Activated T-helper 9 cell treated with anti-CD3 and anti-CD28 coated beads, Interleukin-2, amount 50 U/mL, for 16 hours (primary cell): ENCODE measurements at regions not wholly inside any gene's neighbourhood (a gene's known extent, or its start where the extent isn't known, plus 50 kb on each side); places are given as distances from the start of the nearest gene placed in this dataset.

Experiments
- DNase-seq: peaks from one replicate; pipeline ENCODE4 v3.0.0-alpha.2; 2020; ENCODE audit warnings: low read depth

- DNase-seq = no peak
Measured at GRCh38 chr16:65201511-65201910, 79.6 kb upstream of the CDH11 start.

DNA sequence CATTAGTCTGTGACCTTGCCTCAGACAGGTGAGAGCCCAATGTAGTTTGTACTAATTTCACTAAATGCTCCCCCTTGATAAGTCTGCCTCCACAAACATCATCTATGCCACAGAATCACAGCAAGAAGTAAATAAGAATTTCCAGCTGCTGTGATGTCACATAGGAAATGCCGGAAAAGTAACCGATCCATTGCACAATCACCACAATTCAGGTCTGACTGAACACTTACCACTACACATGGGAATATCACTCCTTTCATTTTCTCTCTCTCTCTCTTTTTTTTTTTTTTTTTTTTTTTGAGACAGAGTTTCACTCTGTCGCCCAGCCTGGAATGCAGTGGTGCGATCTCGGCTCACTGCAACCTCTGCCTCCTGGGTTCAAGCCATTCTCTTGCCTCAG is 79.0 kb upstream of the CDH11 start:
- no peak for DNase-seq

GRCh38 chr16:65200156-65200773 is 78.4 kb upstream of the CDH11 start:
- no peak for DNase-seq

GRCh38 chr16:65196420-65197075 is 74.7 kb upstream of the CDH11 start:
- DNase-seq = no peak

- no peak for DNase-seq
Measured at GRCh38 chr16:65195998-65196397, 74.1 kb upstream of the CDH11 start.

DNA sequence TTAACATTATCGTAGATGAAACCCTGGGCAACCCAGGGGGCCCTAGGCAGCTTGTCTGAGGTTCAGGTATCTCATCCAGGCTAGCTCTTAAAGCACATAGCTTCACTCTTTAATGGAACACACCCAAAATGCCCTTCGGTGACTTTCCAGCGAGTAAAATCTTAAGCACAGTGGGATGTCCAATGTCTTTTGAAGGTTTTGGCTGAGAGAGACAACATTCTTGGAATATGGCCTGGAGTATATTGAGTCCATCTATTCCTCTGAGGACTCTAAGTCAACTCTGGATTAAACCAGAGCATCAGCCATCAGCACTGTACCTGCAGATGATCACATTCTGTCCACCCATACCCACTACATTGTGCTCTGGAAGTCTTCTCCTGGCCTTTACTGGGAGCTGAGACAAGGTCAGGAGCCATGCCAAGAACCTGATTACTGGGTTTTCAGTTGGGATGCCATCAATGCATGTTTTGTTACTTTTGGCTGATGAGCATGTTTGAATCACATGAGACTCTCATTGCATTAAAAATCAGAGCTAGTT is 63.4 kb upstream of the CDH11 start:
- DNase-seq = no peak

GRCh38 chr16:65181071-65181561 is 59.3 kb upstream of the CDH11 start:
- DNase-seq = no peak

DNA sequence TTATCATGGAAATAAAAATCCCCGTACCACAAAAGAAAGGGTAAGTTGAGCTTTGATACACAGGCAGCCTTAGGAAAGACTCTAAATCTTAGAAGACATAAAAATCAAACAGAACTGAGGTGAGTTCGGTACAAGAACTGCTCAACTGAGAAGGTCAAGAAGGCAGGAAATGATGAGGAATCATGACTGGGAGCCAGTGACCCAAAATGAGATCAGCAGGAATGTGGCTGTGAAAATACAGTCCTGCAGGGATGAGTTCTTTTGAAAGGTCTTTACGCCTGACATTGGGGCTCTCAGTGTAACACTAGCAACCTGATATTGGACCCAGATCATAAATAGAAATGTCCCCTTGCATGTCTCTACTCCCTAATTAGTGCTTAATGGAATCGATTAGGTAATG is 56.3 kb upstream of the CDH11 start:
- DNase-seq = no peak

DNA sequence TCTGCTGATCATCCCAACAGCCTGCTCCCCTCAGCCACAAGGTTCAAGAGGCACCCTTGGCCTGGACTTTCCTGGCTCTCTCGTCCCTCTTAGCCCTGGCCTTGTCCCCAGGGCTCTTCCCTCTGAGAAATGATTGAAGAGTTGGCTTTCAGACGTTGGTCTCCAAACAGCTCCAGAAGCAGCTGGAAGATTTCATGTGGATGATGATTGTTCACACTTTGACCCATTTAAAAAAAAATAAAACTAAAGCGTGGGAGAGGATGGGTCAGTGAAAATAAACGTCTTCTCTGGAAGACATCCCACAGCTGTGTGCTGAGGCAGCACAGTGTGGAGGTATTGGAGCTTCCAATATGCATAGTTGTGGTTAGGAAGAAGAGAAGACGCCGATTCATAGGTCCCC is 54.7 kb upstream of the CDH11 start:
- no peak for DNase-seq

GRCh38 chr16:65172356-65172755 is 50.5 kb upstream of the CDH11 start:
- no peak for DNase-seq
